Pulmonary artery endothelial cell (primary cell): ENCODE measurements at regions not wholly inside any gene's neighbourhood (a gene's known extent, or its start where the extent isn't known, plus 50 kb on each side); places are given as distances from the start of the nearest gene placed in this dataset.

ENCODE experiments used
- DNase-seq: peaks from one replicate; pipeline ENCODE4 v3.0.0-alpha.2; 2011; ENCODE audit warnings: low read depth, low spot score

- no peak for DNase-seq
Observed at GRCh38 chr6:53744321-53744720, 50.5 kb upstream of the LRRC1 start.

- DNase-seq, result no peak
Observed at GRCh38 chr6:53741034-53741823, 53.6 kb upstream of the LRRC1 start.

- DNase-seq, result no peak
Observed at GRCh38 chr6:53737746-53738145, 57.1 kb upstream of the LRRC1 start.

GRCh38 chr6:53735896-53736295 lies 58.9 kb upstream of the LRRC1 start:
- no peak for DNase-seq

GRCh38 chr6:53734473-53735299 lies 60.1 kb upstream of the LRRC1 start:
- peak; percentile 54 for DNase-seq

- DNase-seq, result no peak
Observed at GRCh38 chr6:53731866-53732636, 62.8 kb upstream of the LRRC1 start.

- DNase-seq, result no peak
Observed at GRCh38 chr6:53730767-53731166, 64.0 kb upstream of the LRRC1 start.

GRCh38 chr6:53728570-53729194 lies 63.1 kb upstream of the KLHL31 start:
- DNase-seq, result no peak

GRCh38 chr6:53727748-53728147 lies 62.2 kb upstream of the KLHL31 start:
- no peak for DNase-seq

GRCh38 chr6:53725791-53726575 lies 60.4 kb upstream of the KLHL31 start:
- DNase-seq, result peak; percentile 17

- DNase-seq, result no peak
Observed at GRCh38 chr6:53724501-53724900, 58.9 kb upstream of the KLHL31 start.

- no peak for DNase-seq
Observed at GRCh38 chr6:53723331-53723730, 57.8 kb upstream of the KLHL31 start.

- no peak for DNase-seq
Observed at GRCh38 chr6:53721766-53722165, 56.2 kb upstream of the KLHL31 start.

GRCh38 chr6:53718597-53719460 lies 53.3 kb upstream of the KLHL31 start:
- DNase-seq, result peak; percentile 44

- no peak for DNase-seq
Observed at GRCh38 chr6:53717566-53717965, 52.0 kb upstream of the KLHL31 start.

- no peak for DNase-seq
Observed at GRCh38 chr6:53715434-53715833, 49.9 kb upstream of the KLHL31 start.
